IPS-15b (cell line): ENCODE measurements at regions not wholly inside any gene's neighbourhood (a gene's known extent, or its start where the extent isn't known, plus 50 kb on each side); places are given as distances from the start of the nearest gene placed in this dataset.

Experiments used
- H3K27me3 ChIP-seq: one replicate; pipeline ENCODE4 v1.6.1; 2013; ENCODE audit warnings: low read length; ENCODE audit not compliant: control insufficient read depth, insufficient read depth
- H3K36me3 ChIP-seq: one replicate; pipeline ENCODE4 v1.6.1; 2013; ENCODE audit warnings: low read length; ENCODE audit not compliant: control insufficient read depth, insufficient read depth
- H3K4me1 ChIP-seq: one replicate; pipeline ENCODE4 v1.6.1; 2013; ENCODE audit warnings: mild to moderate bottlenecking, low read length; ENCODE audit not compliant: control insufficient read depth, insufficient read depth
- H3K4me3 ChIP-seq: one replicate; pipeline ENCODE4 v1.5.1; 2013; ENCODE audit warnings: low read depth, low read length
- H3K9ac ChIP-seq: one replicate; pipeline ENCODE4 v1.6.1; 2013; ENCODE audit warnings: low read depth, mild to moderate bottlenecking, low read length
- H3K9me3 ChIP-seq: one replicate; pipeline ENCODE4 v1.6.1; 2013; ENCODE audit warnings: mild to moderate bottlenecking, low read length; ENCODE audit not compliant: control insufficient read depth, insufficient read depth

DNA sequence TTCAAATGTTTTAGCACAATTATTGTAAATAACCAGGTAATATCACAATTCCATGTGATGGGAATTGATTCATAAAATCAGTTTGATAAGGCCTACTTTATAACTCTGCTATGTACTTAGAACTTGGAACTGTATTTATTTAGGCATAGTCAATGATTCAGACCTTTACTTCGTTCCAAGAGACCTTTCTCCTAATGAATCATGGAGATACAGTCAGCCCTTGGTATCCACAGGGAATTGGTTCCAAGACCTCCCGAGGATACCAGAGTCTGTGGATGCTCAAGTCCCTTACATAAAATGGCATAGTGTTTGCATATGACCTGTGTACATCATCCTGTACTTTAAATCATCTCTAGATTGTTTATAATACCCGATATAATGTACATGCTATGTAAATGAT, 60.8 kb upstream of the UMPS start:
- Histone ChIP-seq H3K4me1 (no peaks in the 10 kb centered on the region), H3K4me3 (no peak overlapping the region), H3K36me3 (no peaks in the 10 kb centered on the region), H3K9ac (no peak overlapping the region), H3K27me3 (no peaks in the 10 kb centered on the region), H3K9me3 (no peaks in the 10 kb centered on the region)

DNA sequence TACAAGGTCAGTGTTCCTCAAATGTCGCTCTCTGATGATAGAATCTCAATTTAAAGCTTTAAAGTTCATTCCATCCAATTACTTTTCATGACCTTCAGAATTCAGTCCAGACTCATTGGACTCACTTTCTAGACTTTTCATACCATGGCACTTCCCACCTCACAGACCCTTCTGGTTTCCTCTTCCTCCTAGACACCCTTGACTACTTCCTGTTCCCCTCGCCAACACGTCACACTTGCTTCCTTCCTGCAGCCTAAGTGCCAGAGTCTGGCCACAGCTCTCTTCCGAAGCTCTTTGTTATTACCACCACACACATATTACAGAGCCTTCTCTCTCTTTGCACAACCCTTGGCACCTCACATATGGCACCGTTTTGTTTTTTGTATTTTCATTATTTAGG, 59.1 kb upstream of the UMPS start:
- H3K4me3 ChIP-seq = no peak overlapping the region
- no peaks in the 10 kb centered on the region for H3K4me1 ChIP-seq
- H3K9ac ChIP-seq = no peak overlapping the region
- no peaks in the 10 kb centered on the region for H3K27me3 ChIP-seq
- H3K9me3 ChIP-seq = no peaks in the 10 kb centered on the region
- H3K36me3 ChIP-seq = no peaks in the 10 kb centered on the region

DNA sequence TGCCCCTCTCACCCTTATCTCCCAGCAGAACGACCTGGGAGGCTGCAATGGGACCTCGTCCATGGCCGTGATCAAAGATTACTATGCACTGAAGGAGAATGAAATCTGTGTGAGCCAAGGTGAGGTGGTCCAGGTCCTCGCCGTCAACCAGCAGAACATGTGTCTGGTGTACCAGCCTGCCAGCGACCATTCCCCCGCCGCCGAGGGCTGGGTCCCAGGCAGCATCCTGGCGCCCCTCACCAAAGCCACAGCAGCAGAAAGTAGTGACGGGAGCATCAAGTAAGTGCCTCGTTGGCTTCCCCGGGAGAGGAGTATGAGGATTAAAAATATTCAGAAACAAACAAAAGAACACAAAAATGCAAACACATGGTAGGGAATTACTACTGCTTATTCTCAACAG, 55.9 kb upstream of the UMPS start:
- Histone ChIP-seq H3K4me1 (no peaks in the 10 kb centered on the region), H3K36me3 (no peaks in the 10 kb centered on the region), H3K4me3 (no peak overlapping the region), H3K27me3 (no peaks in the 10 kb centered on the region), H3K9ac (no peak overlapping the region), H3K9me3 (no peaks in the 10 kb centered on the region)

DNA sequence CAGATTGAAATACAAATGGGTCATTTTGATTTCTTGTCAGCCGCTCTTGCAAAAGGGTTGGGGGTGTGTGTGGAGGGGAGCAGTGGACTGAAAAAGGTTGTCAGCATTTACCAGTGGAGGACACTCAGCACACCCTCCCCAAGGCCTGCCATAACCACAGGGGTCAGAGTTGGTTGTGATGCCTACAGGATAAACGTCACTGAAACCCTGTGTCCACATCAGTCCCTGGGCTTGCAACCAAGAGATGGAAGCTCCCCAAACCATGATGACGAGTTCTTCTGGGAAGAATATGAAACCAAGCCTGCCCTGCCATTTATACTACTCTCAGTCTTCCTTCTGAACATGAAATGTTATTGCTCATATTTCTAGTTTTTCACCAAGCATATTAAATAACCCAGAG, 54.0 kb upstream of the UMPS start:
- Histone ChIP-seq H3K36me3 (no peaks in the 10 kb centered on the region), H3K9ac (no peak overlapping the region), H3K27me3 (no peaks in the 10 kb centered on the region), H3K4me3 (no peak overlapping the region), H3K4me1 (no peaks in the 10 kb centered on the region), H3K9me3 (no peaks in the 10 kb centered on the region)

DNA sequence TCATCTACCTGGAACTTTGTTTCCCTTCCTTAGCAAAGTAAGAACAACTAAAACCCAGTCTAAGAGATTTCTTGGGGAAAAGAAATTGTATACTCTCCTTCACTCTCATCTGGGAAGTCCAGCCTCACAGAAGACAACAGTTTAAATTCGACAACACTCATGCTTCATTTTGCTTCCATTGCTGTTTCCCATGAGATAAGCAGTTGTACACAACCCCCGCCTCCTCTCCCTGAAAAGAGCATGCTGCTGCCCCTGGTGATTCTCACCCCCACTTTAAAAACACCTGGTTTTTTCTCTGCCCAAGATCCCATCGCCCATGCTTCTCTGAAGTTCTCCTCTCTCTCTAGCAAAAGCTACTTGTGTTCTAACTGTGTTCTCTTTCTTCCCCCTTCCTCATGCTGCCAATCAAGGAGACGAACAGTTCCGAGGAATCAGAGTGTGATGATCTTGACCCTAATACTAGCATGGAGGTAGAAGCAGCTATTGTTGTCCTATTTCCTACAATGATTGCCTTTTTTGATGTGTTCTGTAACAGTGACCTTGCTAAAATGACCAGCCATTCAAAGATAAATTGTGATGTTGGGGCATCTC, 51.1 kb upstream of the UMPS start:
- H3K4me1 ChIP-seq = no peaks in the 10 kb centered on the region
- no peak overlapping the region for H3K4me3 ChIP-seq
- no peaks in the 10 kb centered on the region for H3K9me3 ChIP-seq
- H3K27me3 ChIP-seq = no peaks in the 10 kb centered on the region
- H3K36me3 ChIP-seq = no peaks in the 10 kb centered on the region
- no peak overlapping the region for H3K9ac ChIP-seq
